MM.1S (cell line): ENCODE measurements at regions not wholly inside any gene's neighbourhood (a gene's known extent, or its start where the extent isn't known, plus 50 kb on each side); places are given as distances from the start of the nearest gene placed in this dataset.

Experiments used
- CTCF ChIP-seq: fragments of 300-600 bp; sonication (generic); IDR thresholded peaks from 2 replicates; pipeline ENCODE4 v1.5.1; 2016; ENCODE audit warnings: antibody characterized with exemption, low read length, mixed read lengths
- EZH2 ChIP-seq: fragments of 300-600 bp; sonication (generic); optimal IDR thresholded peaks from 2 replicates; pipeline ENCODE3; 2017; ENCODE audit warnings: low read depth, mild to moderate bottlenecking, antibody characterized with exemption, low read length, mixed read lengths
- EZH2phosphoT487 ChIP-seq: fragments of 300-600 bp; sonication (generic); IDR thresholded peaks from 2 replicates; pipeline ENCODE4 v1.6.1; 2018; ENCODE audit warnings: antibody characterized with exemption, low read length

DNA sequence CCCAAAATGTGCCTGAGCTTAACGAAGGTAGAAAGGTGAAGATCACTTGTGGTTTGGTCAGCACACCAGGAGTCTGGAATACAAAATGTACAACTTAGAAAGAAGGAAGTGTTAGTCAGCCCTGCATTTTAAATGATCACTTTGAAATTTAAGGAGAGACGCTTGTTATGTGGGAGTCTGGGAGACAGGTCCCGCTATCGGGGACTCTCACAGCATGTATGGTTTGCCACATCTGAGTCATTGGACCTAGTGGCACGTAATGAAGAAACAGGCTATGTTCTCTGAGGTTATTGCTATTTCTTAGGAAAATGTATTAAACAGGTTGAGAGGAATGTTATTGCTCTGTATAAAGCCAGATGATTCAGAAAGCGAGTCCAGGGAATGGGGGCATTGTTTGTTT lies 2362.5 kb upstream of the WWC1 start:
- TF ChIP-seq CTCF (no peak), EZH2phosphoT487 (no peak), EZH2 (no peak)
